Fibroblast of lung (primary cell): ENCODE measurements at regions not wholly inside any gene's neighbourhood (a gene's known extent, or its start where the extent isn't known, plus 50 kb on each side); places are given as distances from the start of the nearest gene placed in this dataset.

Experiments used
- EZH2 ChIP-seq: IDR thresholded peaks from 2 replicates; pipeline ENCODE4 v1.5.1; 2012; ENCODE audit warnings: low read length, control low read depth, mild to moderate bottlenecking; ENCODE audit errors: missing control alignments
- TF ChIP-seq, protein P1 (sequence below), 2 donors: IDR thresholded peaks in 1 of 2; conservative IDR thresholded peaks in 1 of 2; 1 replicate in 1 of 2; 2 replicates in 1 of 2; pipeline ENCODE4 v1.5.1; 2011 to 2012; ENCODE audit warnings: low read length in 2 of 2, control low read depth in 1 of 2, inconsistent platforms in 1 of 2, low read depth in 1 of 2, mild to moderate bottlenecking in 1 of 2

DNA sequence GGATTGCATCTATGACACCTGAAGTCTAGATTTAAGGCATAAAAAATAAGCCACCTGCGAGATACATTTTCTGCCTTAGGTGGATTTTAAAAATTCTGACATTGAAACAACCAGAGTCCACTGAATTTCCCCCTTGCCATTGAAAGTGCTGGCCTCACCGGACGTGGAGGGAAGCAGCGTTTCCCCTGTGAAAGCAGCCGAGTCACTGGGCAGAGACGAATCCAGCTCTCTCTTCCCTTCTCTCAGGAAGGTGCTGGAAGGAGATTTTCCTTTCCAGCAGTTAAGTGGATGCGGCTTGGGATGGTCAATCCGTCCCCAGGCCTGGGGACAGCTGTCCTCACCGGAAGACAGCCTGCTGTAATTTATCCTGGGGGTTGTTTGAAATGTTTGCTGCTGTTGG is 270.9 kb upstream of the FOXF1 start:
- TF ChIP-seq, protein P1, sequence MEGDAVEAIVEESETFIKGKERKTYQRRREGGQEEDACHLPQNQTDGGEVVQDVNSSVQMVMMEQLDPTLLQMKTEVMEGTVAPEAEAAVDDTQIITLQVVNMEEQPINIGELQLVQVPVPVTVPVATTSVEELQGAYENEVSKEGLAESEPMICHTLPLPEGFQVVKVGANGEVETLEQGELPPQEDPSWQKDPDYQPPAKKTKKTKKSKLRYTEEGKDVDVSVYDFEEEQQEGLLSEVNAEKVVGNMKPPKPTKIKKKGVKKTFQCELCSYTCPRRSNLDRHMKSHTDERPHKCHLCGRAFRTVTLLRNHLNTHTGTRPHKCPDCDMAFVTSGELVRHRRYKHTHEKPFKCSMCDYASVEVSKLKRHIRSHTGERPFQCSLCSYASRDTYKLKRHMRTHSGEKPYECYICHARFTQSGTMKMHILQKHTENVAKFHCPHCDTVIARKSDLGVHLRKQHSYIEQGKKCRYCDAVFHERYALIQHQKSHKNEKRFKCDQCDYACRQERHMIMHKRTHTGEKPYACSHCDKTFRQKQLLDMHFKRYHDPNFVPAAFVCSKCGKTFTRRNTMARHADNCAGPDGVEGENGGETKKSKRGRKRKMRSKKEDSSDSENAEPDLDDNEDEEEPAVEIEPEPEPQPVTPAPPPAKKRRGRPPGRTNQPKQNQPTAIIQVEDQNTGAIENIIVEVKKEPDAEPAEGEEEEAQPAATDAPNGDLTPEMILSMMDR (conservative IDR thresholded peaks at IDR 0.05 in 1 of 2, IDR thresholded peaks at IDR 0.05 in 1 of 2; ENCODE audit: low read depth in 1 of 2, low read length in 2 of 2), result no peak
- TF ChIP-seq EZH2, result no peak
